Lung (tissue), 11 donors: ENCODE measurements at regions not wholly inside any gene's neighbourhood (a gene's known extent, or its start where the extent isn't known, plus 50 kb on each side); places are given as distances from the start of the nearest gene placed in this dataset.

Source experiments
- ATAC-seq: fragments of 200-7000 bp; cut with Tn5 transposase; one replicate; pipeline ENCODE4 v1.9.1; 2020; ENCODE audit warnings: moderate number of reproducible peaks; ENCODE audit not compliant: insufficient read depth, low FRiP score
- DNase-seq, 3 donors: peaks; one replicate each; pipeline ENCODE4 v3.0.0-alpha.2; 2013 to 2017
- H3K27ac ChIP-seq, 2 donors: one replicate each; pipeline ENCODE4 v1.5.1; 2013; ENCODE audit warnings: mild to moderate bottlenecking in 2 of 2, moderate library complexity in 2 of 2, control low read depth in 1 of 2, inconsistent platforms in 1 of 2, low read depth in 1 of 2, low read length in 1 of 2
- H3K27me3 ChIP-seq, 3 donors: one replicate each; pipeline ENCODE4 v1.5.1; 2013; ENCODE audit warnings: low read length in 2 of 3; ENCODE audit not compliant: control insufficient read depth in 3 of 3, insufficient read depth in 3 of 3
- H3K36me3 ChIP-seq, 4 donors: one replicate each; pipeline ENCODE4 v1.5.1; 2013; ENCODE audit warnings: low read length in 4 of 4, mild to moderate bottlenecking in 1 of 4, moderate library complexity in 1 of 4; ENCODE audit not compliant: control insufficient read depth in 4 of 4, insufficient read depth in 4 of 4
- H3K4me1 ChIP-seq, 5 donors: one replicate each; pipeline ENCODE4 v1.5.1; 2013; ENCODE audit warnings: low read length in 5 of 5, mild to moderate bottlenecking in 2 of 5, moderate library complexity in 1 of 5; ENCODE audit not compliant: control insufficient read depth in 5 of 5, insufficient read depth in 5 of 5
- H3K4me3 ChIP-seq: one replicate; pipeline ENCODE4 v1.5.1; 2013; ENCODE audit warnings: mild to moderate bottlenecking, control low read depth, moderate library complexity
- H3K9ac ChIP-seq, 2 donors: one replicate each; pipeline ENCODE4 v1.5.1; 2013; ENCODE audit warnings: low read length in 2 of 2, control low read depth in 1 of 2; ENCODE audit not compliant: insufficient read depth in 1 of 2
- H3K9me3 ChIP-seq, 4 donors: one replicate each; pipeline ENCODE4 v1.5.1; 2013; ENCODE audit warnings: low read length in 3 of 4, mild to moderate bottlenecking in 1 of 4, moderate library complexity in 1 of 4; ENCODE audit not compliant: control insufficient read depth in 4 of 4, insufficient read depth in 3 of 4
- WGBS, 2 donors: extraction: QIAGEN DNeasy Blood & Tissue Kit; methylation state at CpG; one replicate each; pipeline ENCODE4 v1.1.7; 2013; 5-methylcytosine and 5-hydroxymethylcytosine counted together
- TF ChIP-seq, protein P1 (sequence below): IDR thresholded peaks from 2 replicates; pipeline ENCODE4 v1.5.1; 2012; ENCODE audit warnings: mild to moderate bottlenecking; ENCODE audit errors: control extremely low read depth, extremely low read depth
- donor health status: control.
- donor health status: control.
- donor health status: Bipolar disorder and iron deficiency.
- donor health status: healthy.
- donor health status: DM: yes; HTN: yes; CAD: no.

DNA sequence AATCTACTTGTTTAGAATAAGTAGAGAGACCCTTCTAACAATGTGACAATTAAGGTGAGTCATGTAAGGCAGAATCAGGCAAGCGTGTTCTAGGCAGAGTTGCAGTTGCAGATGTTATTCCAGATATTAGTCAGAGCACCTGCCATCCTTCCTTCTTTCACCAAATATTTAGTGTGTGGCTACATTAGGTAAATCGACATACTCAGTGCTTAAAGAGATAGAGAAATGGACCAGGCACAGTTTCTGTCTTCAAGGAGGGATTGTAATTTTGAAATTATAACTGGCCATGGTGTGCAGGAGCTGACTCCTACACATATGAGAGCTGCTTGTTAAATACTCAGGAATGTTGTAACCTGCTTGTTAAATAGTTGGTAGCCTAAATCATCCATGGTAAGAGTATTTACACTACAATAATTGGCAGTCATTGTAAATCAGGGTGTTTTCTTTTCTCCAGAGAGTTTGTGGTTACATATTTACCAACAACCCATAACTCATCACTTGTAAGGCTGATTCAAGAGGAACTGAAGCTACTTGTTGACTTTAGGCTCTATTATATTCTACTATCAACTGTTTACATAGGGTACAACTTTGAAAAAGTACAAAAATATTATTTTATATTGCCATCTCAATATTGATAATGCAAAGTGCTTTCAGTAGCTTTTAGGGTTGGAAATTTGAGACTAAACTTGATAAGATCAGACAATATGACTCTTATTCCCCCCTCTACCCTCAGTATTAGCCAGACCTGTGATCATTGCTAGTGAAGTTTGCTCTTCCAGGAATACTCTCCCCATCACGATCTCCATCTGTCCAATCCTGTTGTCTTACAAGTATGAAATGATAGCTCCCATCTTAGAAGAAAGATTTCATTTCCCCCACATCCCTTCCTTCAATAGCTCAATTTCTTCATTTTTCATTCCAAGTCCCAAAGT, 607.1 kb downstream of the COL12A1 start:
- no peak overlapping the region for H3K9ac ChIP-seq
- 72 to 80% methylated on average over 3 of the region's 3 CpGs for WGBS, 2 donors
- H3K27me3 ChIP-seq: no peaks in the 10 kb centered on the region
- H3K9me3 ChIP-seq: no peaks in the 10 kb centered on the region
- peaks cover 0 to 5% (median 0%) of the 10 kb centered on the region in 5 donors for H3K4me1 ChIP-seq
- no peak overlapping the region for H3K27ac ChIP-seq
- no peak overlapping the region for H3K4me3 ChIP-seq
- TF ChIP-seq, protein P1, sequence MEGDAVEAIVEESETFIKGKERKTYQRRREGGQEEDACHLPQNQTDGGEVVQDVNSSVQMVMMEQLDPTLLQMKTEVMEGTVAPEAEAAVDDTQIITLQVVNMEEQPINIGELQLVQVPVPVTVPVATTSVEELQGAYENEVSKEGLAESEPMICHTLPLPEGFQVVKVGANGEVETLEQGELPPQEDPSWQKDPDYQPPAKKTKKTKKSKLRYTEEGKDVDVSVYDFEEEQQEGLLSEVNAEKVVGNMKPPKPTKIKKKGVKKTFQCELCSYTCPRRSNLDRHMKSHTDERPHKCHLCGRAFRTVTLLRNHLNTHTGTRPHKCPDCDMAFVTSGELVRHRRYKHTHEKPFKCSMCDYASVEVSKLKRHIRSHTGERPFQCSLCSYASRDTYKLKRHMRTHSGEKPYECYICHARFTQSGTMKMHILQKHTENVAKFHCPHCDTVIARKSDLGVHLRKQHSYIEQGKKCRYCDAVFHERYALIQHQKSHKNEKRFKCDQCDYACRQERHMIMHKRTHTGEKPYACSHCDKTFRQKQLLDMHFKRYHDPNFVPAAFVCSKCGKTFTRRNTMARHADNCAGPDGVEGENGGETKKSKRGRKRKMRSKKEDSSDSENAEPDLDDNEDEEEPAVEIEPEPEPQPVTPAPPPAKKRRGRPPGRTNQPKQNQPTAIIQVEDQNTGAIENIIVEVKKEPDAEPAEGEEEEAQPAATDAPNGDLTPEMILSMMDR: no peak
- no peaks in the 10 kb centered on the region for H3K36me3 ChIP-seq
- DNase-seq (no peak), ATAC-seq (peak; percentile 36)

DNA sequence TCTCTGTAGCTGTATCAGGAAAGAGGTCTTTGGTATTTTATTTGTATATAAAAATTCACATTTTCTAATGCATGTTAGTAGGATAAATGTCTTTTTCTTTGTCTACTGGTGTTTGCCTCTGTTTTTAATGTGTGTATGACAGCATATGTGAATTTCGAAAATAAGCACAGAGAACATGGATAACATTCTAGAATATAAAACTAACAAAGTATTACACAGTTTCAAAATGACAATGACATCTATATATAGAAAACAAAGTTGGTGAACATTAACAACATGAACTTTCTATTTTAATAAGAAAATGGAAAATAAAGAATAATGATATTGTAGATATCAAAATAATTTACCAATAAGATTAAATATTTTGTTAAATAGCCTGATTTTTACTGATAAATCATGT, 608.0 kb downstream of the COL12A1 start:
- no peak overlapping the region for H3K27ac ChIP-seq
- no peak overlapping the region for H3K9ac ChIP-seq
- H3K36me3 ChIP-seq: no peaks in the 10 kb centered on the region
- H3K4me3 ChIP-seq: no peak overlapping the region
- no peak for DNase-seq
- no peaks in the 10 kb centered on the region for H3K4me1 ChIP-seq
- TF ChIP-seq, protein P1: no peak
- no peak for ATAC-seq
- 90 to 97% methylated on average over 1 of the region's 1 CpG for WGBS, 2 donors
- H3K27me3 ChIP-seq: no peaks in the 10 kb centered on the region
- H3K9me3 ChIP-seq: no peaks in the 10 kb centered on the region

DNA sequence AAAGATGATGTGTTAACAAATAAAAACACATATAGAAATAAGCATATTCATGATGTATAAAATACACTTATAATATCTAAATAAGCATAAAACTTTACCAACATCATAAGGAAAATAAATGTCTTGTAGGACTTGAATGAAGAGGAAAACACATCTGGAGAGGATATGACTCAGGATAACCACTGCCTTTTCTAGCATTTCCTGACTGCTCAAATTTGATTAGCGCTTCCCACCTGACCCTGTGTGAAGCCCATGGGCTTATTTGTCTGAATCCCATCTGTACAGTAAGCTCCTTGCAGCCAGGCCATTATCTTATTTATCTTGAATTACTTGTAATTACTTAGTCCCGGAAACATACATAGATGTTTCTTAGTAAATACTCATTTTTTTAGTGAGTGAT, 608.6 kb downstream of the COL12A1 start:
- Histone ChIP-seq H3K27me3 (no peaks in the 10 kb centered on the region), H3K9me3 (no peaks in the 10 kb centered on the region), H3K4me1 (no peaks in the 10 kb centered on the region), H3K27ac (no peak overlapping the region), H3K9ac (no peak overlapping the region), H3K36me3 (no peaks in the 10 kb centered on the region), H3K4me3 (no peak overlapping the region)
- DNase-seq: no peak
- no peak for ATAC-seq
- 65 to 70% methylated on average over 2 of the region's 2 CpGs for WGBS, 2 donors
- TF ChIP-seq, protein P1: no peak
